GM18861 (cell line): ENCODE measurements at regions not wholly inside any gene's neighbourhood (a gene's known extent, or its start where the extent isn't known, plus 50 kb on each side); places are given as distances from the start of the nearest gene placed in this dataset.
"Not testable (repeated sequence)": the region's sequence is repeated elsewhere in the genome, so short reads cannot be mapped to it uniquely, and the experiment has no call there.

Experiments used
- ATAC-seq: cut with Tn5 transposase; IDR thresholded peaks from one replicate; pipeline ENCODE4 v1.9.1; 2021; ENCODE audit not compliant: unreplicated experiment

DNA sequence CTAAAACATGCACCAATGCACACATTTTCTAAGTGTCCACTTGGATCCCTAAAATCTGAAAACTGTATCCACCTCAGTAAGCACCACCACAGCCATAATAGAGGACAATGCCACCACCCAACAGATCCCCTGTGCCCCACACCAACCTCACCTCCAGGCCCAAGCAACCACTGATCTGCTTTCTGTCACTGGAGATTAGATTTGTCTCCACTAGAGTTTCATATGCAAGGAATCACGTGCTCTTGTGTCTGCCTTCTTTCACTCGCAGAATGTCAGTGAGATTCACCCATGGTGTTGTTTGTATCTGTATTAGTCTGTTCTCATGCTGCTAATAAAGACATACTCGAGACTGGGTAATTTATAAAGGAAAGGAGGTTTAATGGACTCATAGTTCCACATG is 216.1 kb upstream of the WWC1 start:
- ATAC-seq = no peak

DNA sequence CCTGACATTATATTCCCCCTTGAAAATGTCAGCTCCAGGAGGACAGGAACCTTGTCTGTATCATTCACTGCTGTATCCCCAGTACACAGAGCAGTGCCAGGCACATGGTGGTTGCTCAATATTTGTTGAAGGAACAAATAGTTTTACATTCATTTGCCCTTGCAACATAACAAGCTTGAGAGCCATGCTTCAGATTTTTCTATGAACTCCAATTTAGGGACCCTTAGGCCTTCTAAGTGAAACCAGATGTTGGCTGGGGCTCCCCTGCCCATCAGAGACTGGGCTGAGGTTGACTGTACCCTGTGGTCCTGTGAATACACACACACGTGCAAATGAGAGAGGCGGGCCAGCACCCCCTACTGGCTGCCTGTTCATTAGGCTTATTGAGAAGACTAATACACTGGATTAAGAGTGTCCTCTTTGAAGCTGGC is 214.9 kb upstream of the WWC1 start:
- ATAC-seq = peak; percentile 63

DNA sequence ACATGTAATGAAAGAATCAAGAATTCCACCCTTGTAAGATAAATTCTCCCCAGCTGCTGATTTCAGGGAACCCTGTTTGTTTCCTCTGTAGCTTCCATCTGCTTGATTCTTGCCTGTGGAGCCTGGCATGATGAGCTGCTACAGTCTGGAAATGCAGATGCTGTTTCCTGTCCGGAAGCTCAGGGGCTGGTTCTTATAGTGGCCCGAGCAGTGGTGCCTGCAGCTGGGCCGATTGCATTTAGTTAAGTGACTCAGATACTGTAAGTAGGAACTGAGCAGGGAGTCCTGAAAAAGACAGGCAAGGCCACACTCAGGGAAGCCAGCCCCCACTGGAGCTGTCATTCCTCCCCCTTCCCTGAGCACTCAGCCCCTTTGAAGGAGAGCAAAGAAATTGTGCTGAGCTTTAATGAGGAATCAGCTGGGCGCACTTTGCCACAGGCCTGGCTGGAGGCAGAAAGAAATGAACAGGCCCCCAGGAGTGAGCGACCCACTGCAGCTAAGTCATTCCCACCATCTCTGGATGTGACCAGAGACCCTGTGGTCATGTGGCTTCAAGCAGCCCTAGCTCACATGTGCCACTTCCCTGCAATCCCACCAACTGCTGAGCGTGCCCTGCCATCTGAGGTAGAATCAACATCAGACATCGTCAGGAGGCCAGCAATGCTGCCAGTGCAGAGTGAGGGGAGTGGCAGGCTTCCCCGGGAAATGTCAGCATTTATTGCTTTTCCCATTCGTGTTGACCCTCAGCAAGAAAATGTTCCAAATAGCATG is 206.0 kb upstream of the WWC1 start:
- no peak for ATAC-seq

DNA sequence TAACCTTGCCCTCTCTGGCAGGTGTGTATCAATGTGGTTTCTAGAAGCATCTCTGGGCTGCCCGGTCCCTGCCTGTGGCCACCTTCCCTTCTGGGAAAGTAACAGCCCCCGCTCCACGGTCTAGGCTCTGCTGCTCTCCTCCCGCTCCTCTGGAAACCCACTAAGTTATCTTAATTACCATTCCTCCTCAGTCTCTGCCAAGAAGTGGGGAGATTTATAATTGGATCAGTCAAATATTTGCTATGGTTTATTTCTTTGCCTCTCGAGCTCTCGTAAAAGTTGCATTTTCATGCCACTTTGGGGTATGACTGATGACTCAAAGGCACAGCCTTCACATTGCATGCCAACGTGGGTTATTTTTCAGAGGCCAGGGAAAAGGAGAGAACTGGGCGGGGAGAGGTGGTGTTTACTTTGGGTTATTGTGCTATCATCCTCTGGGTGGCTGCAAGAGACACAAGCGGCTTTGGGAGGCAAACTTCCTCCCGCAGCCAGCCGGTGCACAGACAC is 205.3 kb upstream of the WWC1 start:
- ATAC-seq = no peak

DNA sequence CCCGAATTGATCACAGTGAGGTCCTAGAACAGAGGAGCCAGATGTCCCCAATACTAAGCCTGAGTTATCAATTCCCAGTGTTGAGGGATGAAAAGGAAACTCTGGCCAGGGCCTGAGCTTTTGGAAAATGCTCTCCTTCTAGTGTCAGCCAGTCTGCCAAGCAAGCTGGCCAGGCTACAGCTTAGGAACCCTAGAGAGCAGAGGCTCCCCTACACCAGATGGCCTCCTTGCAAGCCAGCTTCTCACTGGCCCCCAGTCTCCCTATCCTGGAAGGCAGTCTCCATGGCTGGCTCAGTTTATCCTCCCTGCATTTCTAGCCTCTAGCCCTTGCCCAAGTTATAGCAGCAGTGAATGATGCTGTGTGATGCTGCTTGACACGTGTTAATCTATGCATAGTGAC is 204.7 kb upstream of the WWC1 start:
- no peak for ATAC-seq

DNA sequence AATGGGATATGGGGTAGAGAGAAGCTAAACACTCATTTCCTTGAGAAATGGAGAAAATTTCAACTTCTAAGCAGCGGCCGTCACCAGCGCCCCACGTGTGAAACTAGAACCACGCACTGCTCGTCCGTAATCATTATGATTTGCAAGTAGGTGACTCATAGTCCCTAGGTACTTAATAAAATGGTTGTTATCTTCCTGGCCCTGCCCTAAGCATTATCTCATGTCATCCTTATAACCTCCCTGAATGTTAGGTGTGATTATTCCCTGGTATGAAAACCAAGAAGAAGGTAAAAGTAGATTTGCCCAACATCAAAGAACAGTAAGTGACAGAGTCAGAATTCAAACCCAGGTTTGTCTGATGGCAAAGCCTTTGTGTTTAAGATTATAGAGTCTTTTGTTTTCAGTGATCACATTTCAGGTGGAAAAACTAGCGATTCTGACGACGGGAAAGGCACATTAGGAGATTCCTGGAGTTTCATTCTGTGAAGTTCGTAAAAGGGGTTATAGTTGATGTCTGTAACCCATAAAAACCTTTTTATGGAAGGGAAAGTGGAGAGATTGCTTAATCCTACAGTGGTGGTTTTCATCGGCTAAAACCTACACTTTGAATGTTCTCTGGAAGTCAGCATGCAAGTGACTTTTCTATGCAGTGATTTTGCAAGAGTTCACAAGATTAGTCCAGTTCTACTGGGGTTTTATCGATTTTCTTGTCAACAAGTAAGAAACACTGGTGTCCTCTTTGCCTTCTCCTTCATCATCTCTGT is 202.9 kb upstream of the WWC1 start:
- ATAC-seq = no peak

DNA sequence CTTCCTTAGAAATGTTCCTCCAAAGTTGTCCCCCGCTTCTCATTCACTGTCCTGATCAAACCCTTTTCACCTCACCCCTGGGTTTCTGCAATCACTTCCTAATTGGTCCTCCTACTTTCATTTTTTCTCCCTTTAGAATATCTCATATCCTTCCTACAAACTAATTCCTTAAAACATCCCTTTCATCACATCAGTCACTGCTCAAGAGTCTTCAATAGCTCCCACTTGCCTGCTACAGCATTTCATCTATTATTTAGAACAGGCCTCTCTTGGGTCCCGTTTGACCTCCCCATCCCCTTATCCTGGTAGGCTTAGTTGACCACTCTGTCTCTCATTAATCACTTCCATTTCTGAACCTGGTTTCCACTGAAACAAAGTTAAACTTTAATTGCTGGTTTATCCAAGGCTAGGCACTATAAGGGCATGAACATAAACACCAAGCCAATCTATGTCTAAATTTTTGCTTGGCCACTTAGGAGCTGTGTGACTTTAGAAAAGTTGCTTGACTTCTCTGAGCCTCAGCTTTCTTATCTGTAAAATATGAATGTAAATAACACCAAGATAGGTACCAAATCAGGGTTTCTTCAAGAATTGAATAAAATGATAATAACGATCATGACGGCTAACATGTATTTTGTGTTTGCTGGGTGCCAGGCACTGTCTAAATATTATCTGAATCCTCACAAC is 202.1 kb upstream of the WWC1 start:
- no peak for ATAC-seq

DNA sequence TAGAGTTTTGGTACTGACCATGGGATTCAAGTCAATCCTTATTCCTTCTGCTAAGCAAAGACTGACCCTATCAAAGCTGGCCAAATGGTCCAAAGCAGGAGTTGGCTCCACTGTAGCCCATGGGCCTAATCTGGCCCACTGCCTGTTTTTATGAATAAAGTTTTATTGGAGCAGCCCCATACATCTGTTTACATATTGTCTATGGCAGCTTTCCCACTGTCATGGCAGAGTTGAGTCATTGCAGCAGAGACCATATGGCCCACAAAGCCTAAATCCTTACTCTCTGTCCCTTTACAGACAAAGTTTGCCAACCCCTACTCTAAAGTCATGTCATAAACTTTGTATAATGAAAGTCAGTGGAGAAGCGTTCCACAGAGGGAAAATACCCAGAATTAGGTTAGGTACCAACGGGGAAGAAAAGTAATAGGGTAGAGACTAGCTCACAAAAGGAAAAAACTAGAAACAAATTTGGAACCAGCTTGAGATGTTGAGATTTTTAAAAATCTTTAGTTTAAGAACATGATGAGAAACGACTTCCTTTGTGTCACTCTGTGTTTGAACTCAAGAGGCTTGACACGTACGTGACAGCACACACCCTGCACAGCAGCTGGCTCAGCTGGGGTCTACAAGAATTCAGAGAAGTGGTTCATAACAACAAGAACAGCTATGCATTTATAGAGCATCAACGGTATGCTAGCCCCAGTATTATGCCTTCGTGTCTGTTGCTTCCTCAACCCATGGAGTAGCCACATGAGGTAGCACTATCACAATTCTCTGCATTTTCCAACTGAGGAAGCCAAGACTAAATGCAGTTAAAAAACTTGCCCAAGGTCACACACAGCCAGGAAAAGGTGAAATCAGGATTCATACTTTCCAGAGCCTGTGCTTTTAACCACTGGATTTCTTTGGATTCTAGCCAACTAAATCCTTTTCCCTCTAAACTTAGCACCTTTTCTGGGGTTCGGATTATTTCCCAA is 198.9 kb upstream of the WWC1 start:
- ATAC-seq = no peak

DNA sequence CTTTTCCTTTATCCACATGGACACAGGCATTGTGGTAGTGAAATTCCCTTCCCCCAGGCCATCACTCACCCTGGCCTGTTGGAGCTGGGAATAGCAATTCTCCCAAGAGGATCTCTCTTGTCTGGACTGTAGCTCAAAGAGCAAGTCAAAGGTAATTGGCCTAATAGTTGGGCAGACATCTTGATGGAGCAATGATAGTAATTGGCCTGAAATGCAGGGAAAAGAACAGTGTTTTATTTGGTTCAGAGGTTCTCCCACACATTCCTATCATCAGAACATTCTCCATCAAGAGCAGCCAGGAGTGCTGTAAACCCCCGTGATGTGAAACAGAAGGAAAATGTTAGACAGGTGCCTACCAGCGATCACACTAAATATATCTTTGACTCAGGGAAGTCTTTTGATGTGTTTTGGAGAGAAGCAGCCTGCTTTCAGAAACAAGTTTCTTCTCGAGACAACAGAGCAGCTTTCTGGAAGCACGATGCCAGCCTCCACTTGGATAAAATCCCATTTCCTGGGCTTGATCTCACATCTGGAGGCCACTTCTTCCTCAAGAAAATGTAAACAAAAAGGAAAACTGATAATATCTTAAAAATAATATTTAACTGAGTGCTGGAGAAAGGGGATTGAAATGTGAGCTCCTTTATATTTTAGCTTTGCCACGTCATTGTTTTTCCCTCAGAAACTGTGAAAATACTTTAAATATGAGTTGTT is 198.1 kb upstream of the WWC1 start:
- no peak for ATAC-seq

DNA sequence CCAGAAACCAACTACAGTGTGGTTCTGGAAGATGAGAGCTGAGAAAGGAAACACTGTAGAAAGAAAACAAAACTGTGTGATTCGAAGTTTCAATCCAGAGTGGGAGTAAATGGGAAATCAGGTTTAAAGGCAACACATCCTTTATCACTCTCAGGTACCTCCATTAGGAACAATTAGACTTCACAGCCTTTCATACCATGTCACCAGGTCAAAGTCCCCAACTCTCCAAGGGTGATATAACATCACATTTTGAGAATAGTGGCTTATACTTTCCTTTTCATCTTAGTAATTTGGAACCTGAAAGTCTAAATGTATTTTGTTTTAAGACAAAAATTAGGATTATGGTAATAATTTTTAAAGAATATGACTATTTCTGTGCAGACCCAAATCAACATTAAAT is 194.9 kb upstream of the WWC1 start:
- no peak for ATAC-seq

GRCh38 chr5:168097876-168098653 is 193.4 kb upstream of the WWC1 start:
- ATAC-seq = no peak

DNA sequence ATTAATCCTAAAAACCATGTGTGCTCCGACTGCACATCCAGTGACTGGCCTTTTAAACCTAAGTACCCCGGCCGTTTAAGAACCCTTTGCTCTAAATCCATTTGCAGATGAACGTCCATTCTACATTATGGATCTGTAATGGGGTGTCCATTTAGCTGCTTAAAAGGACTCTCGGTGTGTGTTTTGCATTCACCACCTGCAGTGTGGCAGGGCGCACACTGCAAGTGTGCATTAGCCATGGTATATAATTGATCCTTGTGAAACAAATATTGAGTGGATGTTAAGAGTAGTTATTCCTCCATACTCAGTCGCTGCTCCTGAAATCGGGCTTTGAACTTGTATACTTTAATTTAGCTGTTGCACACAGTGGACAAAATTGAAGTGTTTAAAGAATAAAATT is 190.1 kb upstream of the WWC1 start:
- no peak for ATAC-seq

DNA sequence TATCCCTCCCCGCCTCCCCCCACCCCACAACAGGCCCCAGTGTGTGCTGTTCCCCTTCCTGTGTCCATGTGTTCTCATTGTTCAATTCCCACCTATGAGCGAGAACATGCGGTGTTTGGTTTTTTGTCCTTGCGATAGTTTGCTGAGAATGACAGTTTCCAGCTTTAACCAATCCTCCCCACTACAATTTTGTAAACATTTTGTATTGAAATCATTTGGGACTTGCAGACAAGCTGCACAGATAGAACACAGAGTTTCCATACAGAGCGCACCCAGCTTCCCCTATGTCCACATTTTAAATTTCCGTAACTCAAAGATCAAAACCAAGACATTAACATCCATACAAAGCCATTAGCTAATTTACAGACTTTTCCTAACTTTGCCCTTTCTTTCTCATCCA is 188.4 kb upstream of the WWC1 start:
- ATAC-seq = not testable (repeated sequence)

- ATAC-seq = no peak
These were observed 187.1 kb upstream of the WWC1 start for GRCh38 chr5:168104350-168104749.

- no peak for ATAC-seq
These were observed 186.5 kb upstream of the WWC1 start for GRCh38 chr5:168104811-168105481.

DNA sequence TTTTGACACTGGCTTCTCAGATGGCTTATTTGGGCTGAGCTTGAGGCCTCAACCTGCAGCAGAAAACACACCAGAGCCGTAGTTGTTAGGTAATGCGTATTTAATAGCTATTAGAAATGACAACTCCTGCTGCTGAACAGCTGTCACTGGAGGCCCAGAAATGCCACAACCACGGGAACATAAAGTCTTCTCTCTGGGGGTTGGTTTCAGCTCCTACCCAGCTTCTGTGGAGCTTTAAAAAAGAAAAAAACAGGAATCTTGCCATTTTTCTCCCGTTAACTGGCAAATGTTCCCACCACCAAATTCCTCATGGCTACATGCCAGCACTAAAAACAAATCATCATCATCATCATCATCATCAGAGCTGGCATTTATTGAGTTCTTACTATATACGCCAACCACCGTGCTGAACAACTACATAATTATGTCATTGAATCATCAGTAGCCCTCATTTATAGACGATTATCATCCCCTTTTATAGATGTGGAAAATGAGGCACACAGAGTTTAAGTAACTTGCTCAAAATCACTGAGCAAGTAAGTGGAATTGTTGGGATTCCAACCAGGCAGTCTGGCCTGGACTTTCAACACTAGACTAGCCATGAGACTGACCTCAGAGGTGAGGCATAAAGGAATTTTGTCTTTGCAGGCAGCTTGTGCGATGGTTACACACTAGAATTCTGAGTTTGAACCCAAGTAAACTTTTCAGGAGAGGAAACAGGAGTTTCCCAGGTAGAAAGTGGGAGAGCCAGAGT is 185.3 kb upstream of the WWC1 start:
- ATAC-seq = no peak

DNA sequence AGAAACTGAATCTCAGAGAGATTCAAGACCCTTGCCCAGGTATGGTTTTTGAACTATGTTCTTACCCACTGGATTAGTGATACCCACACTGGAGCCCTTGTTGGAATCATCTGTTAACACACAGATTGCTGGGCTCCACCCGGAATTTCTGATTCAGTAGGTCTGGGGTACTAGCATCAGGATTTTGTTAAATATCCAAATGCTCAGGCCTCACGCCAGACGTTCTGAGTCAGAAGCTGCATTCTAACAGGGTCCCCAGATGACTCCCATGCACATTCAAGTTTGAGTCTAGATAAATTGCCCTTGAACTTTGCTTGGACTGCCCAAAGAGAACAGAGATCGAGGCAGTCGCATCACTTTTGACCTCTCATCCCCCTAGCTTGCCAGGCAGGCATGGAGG is 182.0 kb upstream of the WWC1 start:
- ATAC-seq = no peak

GRCh38 chr5:168110384-168110783 is 181.1 kb upstream of the WWC1 start:
- no peak for ATAC-seq
